ENCODE measurements at regions not wholly inside any gene's neighbourhood (a gene's known extent, or its start where the extent isn't known, plus 50 kb on each side); places are given as distances from the start of the nearest gene placed in this dataset.

- CTCF ChIA-PET = no interaction called here
- no peak for DNase-seq (ENCODE audit: low spot score)
- TF ChIP-seq CTCF (conservative IDR thresholded peaks at IDR 0.05; ENCODE audit: low read depth) = no peak
- POLR2A ChIA-PET (ENCODE audit: low non-redundant PET) = no interaction called here
- H3K27ac ChIP-seq = no peak overlapping the region
Observed at GRCh38 chr4:187304133-187304532, 580.5 kb upstream of the FAT1 start.

- TF ChIP-seq CTCF (conservative IDR thresholded peaks at IDR 0.05; ENCODE audit: low read depth) = no peak
- no peak overlapping the region for H3K27ac ChIP-seq
- DNase-seq (ENCODE audit: low spot score) = peak; percentile 17
- POLR2A ChIA-PET (ENCODE audit: low non-redundant PET) = no interaction called here
- CTCF ChIA-PET = interaction anchor here (0.6 kb wide), 1 partner anchor 107 kb away, joined by 3 read pairs; no protein-coding TSS in a partner anchor
Observed at GRCh38 chr4:187307131-187307530, 583.5 kb upstream of the FAT1 start.

- no peak overlapping the region; the same call in 1 of the 2 replicates for H3K27ac ChIP-seq
- ChIA-PET CTCF (no interaction called here), POLR2A (ENCODE audit: low non-redundant PET) (no interaction called here)
- peak; percentile 14 for DNase-seq (ENCODE audit: low spot score)
- no peak for TF ChIP-seq CTCF (conservative IDR thresholded peaks at IDR 0.05; ENCODE audit: low read depth)
Observed at GRCh38 chr4:187309456-187309855, 585.8 kb upstream of the FAT1 start.

- ChIA-PET CTCF (no interaction called here), POLR2A (ENCODE audit: low non-redundant PET) (no interaction called here)
- no peak for TF ChIP-seq CTCF (conservative IDR thresholded peaks at IDR 0.05; ENCODE audit: low read depth)
Observed at GRCh38 chr4:187312299-187312698, 588.6 kb upstream of the FAT1 start.

GRCh38 chr4:187317799-187318198 lies 594.1 kb upstream of the FAT1 start:
- ChIA-PET CTCF (no interaction called here), POLR2A (ENCODE audit: low non-redundant PET) (no interaction called here)
- DNase-seq (ENCODE audit: low spot score) = no peak
- TF ChIP-seq CTCF (conservative IDR thresholded peaks at IDR 0.05; ENCODE audit: low read depth) = no peak
- no peak overlapping the region for H3K27ac ChIP-seq

More at GRCh38 chr4:187312299-187312698, 588.6 kb upstream of the FAT1 start:
- no peak for DNase-seq (ENCODE audit: low spot score)
- no peak overlapping the region for H3K27ac ChIP-seq

GRCh38 chr4:187321711-187322110 lies 598.1 kb upstream of the FAT1 start:
- no peak for DNase-seq (ENCODE audit: low spot score)
- ChIA-PET CTCF (no interaction called here), POLR2A (ENCODE audit: low non-redundant PET) (no interaction called here)
- no peak overlapping the region for H3K27ac ChIP-seq
- no peak for TF ChIP-seq CTCF (conservative IDR thresholded peaks at IDR 0.05; ENCODE audit: low read depth)

GRCh38 chr4:187332141-187332540 lies 608.5 kb upstream of the FAT1 start:
- POLR2A ChIA-PET (ENCODE audit: low non-redundant PET) = no interaction called here
- TF ChIP-seq CTCF (conservative IDR thresholded peaks at IDR 0.05; ENCODE audit: low read depth) = no peak
- H3K27ac ChIP-seq = no peak overlapping the region
- CTCF ChIA-PET = no interaction called here
- no peak for DNase-seq (ENCODE audit: low spot score)

Measured in RWPE1 (cell line).